Gastroesophageal sphincter (tissue), 3 donors: ENCODE measurements at regions not wholly inside any gene's neighbourhood (a gene's known extent, or its start where the extent isn't known, plus 50 kb on each side); places are given as distances from the start of the nearest gene placed in this dataset.

Source experiments
- CTCF ChIP-seq, 4 experiments: fragments of 200-600 bp in 2 of 4; fragments of 450-650 bp in 2 of 4; sonication (generic) in 1 of 4; IDR thresholded peaks; one replicate each; pipeline ENCODE4 v1.5.1; 2017 to 2019; ENCODE audit warnings: antibody characterized with exemption in 4 of 4, mild to moderate bottlenecking in 2 of 4, moderate library complexity in 2 of 4
- POLR2A ChIP-seq, 2 donors: fragments of 450-650 bp; IDR thresholded peaks; one replicate each; pipeline ENCODE4 v1.6.1; 2017; ENCODE audit warnings: antibody characterized with exemption in 2 of 2, mild to moderate bottlenecking in 2 of 2, moderate library complexity in 1 of 2

DNA sequence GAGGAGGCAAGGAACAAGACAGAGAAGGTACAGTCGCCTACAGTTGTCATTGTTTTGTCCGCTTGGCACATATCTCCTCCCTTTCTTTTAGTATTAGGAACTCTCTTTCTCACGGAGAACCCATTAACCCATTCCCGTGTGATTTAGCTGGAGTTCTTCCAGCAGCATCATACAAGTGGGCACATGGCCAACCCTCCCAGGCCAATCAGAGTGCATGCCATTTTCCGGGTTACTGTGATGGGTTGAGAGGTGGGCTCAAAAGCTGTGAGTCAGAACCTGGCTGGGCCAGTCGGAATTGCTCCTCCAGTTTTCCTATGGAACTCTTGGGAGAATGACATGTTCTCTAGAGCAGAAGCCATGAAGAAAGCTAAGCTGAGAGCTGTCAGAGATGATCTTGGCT lies 83.1 kb upstream of the SOD1 start:
- TF ChIP-seq CTCF (IDR thresholded peaks at IDR 0.05) (no peak), POLR2A (IDR thresholded peaks at IDR 0.05) (no peak)
